Endodermal cell (in vitro differentiated cells): ENCODE measurements at regions not wholly inside any gene's neighbourhood (a gene's known extent, or its start where the extent isn't known, plus 50 kb on each side); places are given as distances from the start of the nearest gene placed in this dataset.

Experiments
- DNase-seq: peaks from one replicate; pipeline ENCODE4 v3.0.0-alpha.2; 2017
- H3K27ac ChIP-seq: 2 replicates; pipeline ENCODE4 v1.5.1; 2013; ENCODE audit warnings: mild to moderate bottlenecking, low read depth, low read length, moderate library complexity
- H3K27me3 ChIP-seq: 2 replicates; pipeline ENCODE4 v1.6.1; 2013; ENCODE audit warnings: mild to moderate bottlenecking, low read length, moderate library complexity; ENCODE audit not compliant: insufficient read depth, control insufficient read depth, poor library complexity, severe bottlenecking
- H3K36me3 ChIP-seq: 2 replicates; pipeline ENCODE4 v1.7.0; 2013; ENCODE audit warnings: mild to moderate bottlenecking, low read length, moderate library complexity; ENCODE audit not compliant: control insufficient read depth, insufficient read depth
- H3K4me1 ChIP-seq: one replicate; pipeline ENCODE4 v1.7.0; 2013; ENCODE audit warnings: low read length; ENCODE audit not compliant: control insufficient read depth, insufficient read depth
- H3K4me3 ChIP-seq: 2 replicates; pipeline ENCODE4 v1.5.1; 2013; ENCODE audit warnings: mild to moderate bottlenecking, low read length, moderate library complexity
- H3K9ac ChIP-seq: 2 replicates; pipeline ENCODE4 v1.6.1; 2013; ENCODE audit warnings: mild to moderate bottlenecking, low read length, moderate library complexity; ENCODE audit not compliant: poor library complexity, severe bottlenecking; ENCODE audit errors: extremely low read depth
- H3K9me3 ChIP-seq: 2 replicates; pipeline ENCODE4 v1.6.1; 2013; ENCODE audit warnings: mild to moderate bottlenecking, low read length, moderate library complexity; ENCODE audit not compliant: control insufficient read depth
- H3K27ac Mint-ChIP-seq: 2 replicates; pipeline ENCODE4 v1.8.0; 2020; ENCODE audit warnings: mixed read lengths
- H3K27me3 Mint-ChIP-seq: 2 replicates; pipeline ENCODE4 v1.8.0; 2021; ENCODE audit warnings: mild to moderate bottlenecking, mixed read lengths; ENCODE audit not compliant: insufficient read depth
- H3K36me3 Mint-ChIP-seq: 2 replicates; pipeline ENCODE4 v1.8.0; 2020; ENCODE audit warnings: low read depth, mixed read lengths
- H3K4me1 Mint-ChIP-seq: 2 replicates; pipeline ENCODE4 v1.8.0; 2020; ENCODE audit warnings: mixed read lengths
- H3K4me3 Mint-ChIP-seq: 2 replicates; pipeline ENCODE4 v1.8.0; 2020; ENCODE audit warnings: mild to moderate bottlenecking, moderate library complexity, mixed read lengths
- H3K9me3 Mint-ChIP-seq: 2 replicates; pipeline ENCODE4 v1.8.0; 2020; ENCODE audit warnings: mild to moderate bottlenecking, mixed read lengths
- CTCF ChIP-seq: fragments of 200-600 bp; sonication (generic); conservative IDR thresholded peaks from 2 replicates; pipeline ENCODE4 v1.5.0; 2021; ENCODE audit warnings: antibody characterized with exemption, mild to moderate bottlenecking
- WGBS, 2 experiments: methylation state at CpG; one replicate each; pipeline versions ENCODE4 v1.1.5 to v1.1.7; 2013; ENCODE audit warnings: missing lambda C conversion rate in 2 of 2, mixed read lengths in 1 of 2; ENCODE audit not compliant: insufficient coverage in 1 of 2, insufficient read length in 1 of 2; 5-methylcytosine and 5-hydroxymethylcytosine counted together

- H3K4me1 ChIP-seq = no peaks in the 10 kb centered on the region
- Mint-ChIP-seq H3K9me3 (peaks cover 2% of the 10 kb centered on the region), H3K27ac (no peak overlapping the region), H3K4me3 (no peak overlapping the region), H3K27me3 (peaks cover 2% of the 10 kb centered on the region), H3K4me1 (peaks cover 4% of the 10 kb centered on the region), H3K36me3 (no peaks in the 10 kb centered on the region)
- no peak overlapping the region for H3K9ac ChIP-seq
- 87 to 90% methylated on average over 4 of the region's 4 CpGs for WGBS, 2 experiments
- H3K27me3 ChIP-seq = no peaks in the 10 kb centered on the region
- DNase-seq = no peak
- H3K9me3 ChIP-seq = no peaks in the 10 kb centered on the region
- no peak overlapping the region for H3K27ac ChIP-seq
- H3K36me3 ChIP-seq = no peaks in the 10 kb centered on the region
- TF ChIP-seq CTCF = no peak
- H3K4me3 ChIP-seq = no peak overlapping the region
These were observed 223.2 kb downstream of the SYK start for GRCh38 chr9:91024841-91025240.

GRCh38 chr9:91025856-91026255 lies 224.2 kb downstream of the SYK start:
- no peak overlapping the region for H3K27ac ChIP-seq
- Mint-ChIP-seq H3K4me3 (no peak overlapping the region), H3K27me3 (peaks cover 2% of the 10 kb centered on the region), H3K9me3 (peaks cover 2% of the 10 kb centered on the region), H3K4me1 (peaks cover 4% of the 10 kb centered on the region), H3K27ac (no peak overlapping the region), H3K36me3 (no peaks in the 10 kb centered on the region)
- no peak for DNase-seq
- H3K9me3 ChIP-seq = no peaks in the 10 kb centered on the region
- no peak overlapping the region for H3K4me3 ChIP-seq
- TF ChIP-seq CTCF = no peak
- no peak overlapping the region for H3K9ac ChIP-seq
- H3K4me1 ChIP-seq = no peaks in the 10 kb centered on the region
- no peaks in the 10 kb centered on the region for H3K27me3 ChIP-seq
- H3K36me3 ChIP-seq = no peaks in the 10 kb centered on the region
- 90 to 96% methylated on average over 4 of the region's 4 CpGs for WGBS, 2 experiments

- H3K9ac ChIP-seq = no peak overlapping the region
- H3K4me3 ChIP-seq = no peak overlapping the region
- peaks cover 2% of the 10 kb centered on the region for H3K9me3 Mint-ChIP-seq
- H3K4me1 Mint-ChIP-seq = peaks cover 4% of the 10 kb centered on the region
- WGBS, 2 experiments = 82 to 85% methylated on average over 8 of the region's 8 CpGs
- H3K4me1 ChIP-seq = no peaks in the 10 kb centered on the region
- H3K27ac ChIP-seq = no peak overlapping the region
- H3K27me3 ChIP-seq = no peaks in the 10 kb centered on the region
- H3K9me3 ChIP-seq = no peaks in the 10 kb centered on the region
- no peak for DNase-seq
- no peaks in the 10 kb centered on the region for H3K36me3 Mint-ChIP-seq
- H3K4me3 Mint-ChIP-seq = no peak overlapping the region
- H3K36me3 ChIP-seq = no peaks in the 10 kb centered on the region
- no peak for TF ChIP-seq CTCF
- peaks cover 2% of the 10 kb centered on the region for H3K27me3 Mint-ChIP-seq
- H3K27ac Mint-ChIP-seq = no peak overlapping the region
These were observed 224.6 kb downstream of the SYK start for GRCh38 chr9:91026266-91026665.
